ENCODE measurements at regions not wholly inside any gene's neighbourhood (a gene's known extent, or its start where the extent isn't known, plus 50 kb on each side); places are given as distances from the start of the nearest gene placed in this dataset.
"Not testable (repeated sequence)": the region's sequence is repeated elsewhere in the genome, so short reads cannot be mapped to it uniquely, and the experiment has no call there.

DNA sequence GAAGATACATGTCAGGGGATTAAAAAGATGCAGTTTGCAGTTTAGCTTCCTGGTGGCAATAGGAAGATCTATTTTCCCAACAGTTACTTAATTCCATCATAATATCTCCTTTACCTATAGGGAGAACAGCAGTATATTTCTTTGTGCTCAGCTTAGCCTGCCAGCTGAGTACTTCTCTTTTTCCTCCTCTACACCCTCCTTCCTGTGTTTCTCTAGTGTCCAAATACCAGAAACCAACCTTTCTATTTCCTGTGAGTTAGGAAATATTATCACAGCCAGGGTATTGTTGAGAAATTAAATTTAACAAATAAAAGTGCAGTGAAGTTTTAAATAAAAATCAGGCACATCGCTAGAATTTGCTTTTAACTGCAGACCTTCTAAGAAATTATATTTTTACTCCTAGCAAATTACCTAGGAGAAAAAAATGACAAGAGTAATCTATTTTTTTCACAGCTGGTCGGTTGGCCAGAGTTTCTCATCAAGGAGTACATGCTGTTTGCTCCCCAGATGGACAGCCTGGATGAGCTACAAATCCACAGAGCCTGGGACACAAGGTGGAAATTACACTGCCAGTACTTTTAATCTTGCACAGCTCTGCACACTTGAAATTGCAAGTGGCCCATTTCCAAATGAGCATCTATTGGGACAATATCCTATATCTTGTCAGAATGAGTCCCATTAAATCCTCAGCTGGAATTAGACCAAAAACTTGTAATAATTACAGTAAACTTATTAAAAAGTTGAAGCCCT lies 185.2 kb upstream of the CFAP20DC start:
- CTCF ChIA-PET = no interaction called here

DNA sequence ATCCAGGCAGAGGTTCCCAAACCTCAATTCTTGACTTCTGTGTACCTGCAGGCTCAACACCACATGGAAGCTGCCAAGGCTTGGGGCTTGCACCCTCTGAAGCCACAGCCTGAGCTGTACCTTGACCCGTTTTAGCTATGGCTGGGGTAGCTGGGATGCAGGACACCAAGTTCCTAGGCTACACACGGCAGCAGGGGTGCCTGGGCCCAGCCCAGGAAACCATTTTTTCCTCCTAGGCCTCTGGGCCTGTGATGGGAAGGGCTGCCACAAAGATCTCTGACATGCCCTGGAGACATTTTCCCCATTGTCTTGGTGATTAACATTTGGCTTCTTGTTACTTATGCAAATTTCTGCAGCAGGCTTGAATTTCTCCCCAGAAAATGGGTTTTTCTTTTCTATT lies 180.6 kb upstream of the CFAP20DC start:
- H3K4me3 Mint-ChIP-seq (ENCODE audit: low read depth, unreplicated experiment); intact Hi-C loops (cut with micrococcal nuclease; ENCODE audit: unreplicated experiment); H3K27ac Mint-ChIP-seq (ENCODE audit: unreplicated experiment); H3K4me1 Mint-ChIP-seq (ENCODE audit: low read depth, unreplicated experiment); H3K9me3 Mint-ChIP-seq (ENCODE audit: low read depth, unreplicated experiment); H3K27me3 Mint-ChIP-seq (ENCODE audit: unreplicated experiment); DNase-seq; CTCF ChIA-PET; BruUV-seq (replicated peaks); H3K36me3 Mint-ChIP-seq (ENCODE audit: insufficient read depth, unreplicated experiment): not testable (repeated sequence)

More for the DNA sequence above, 185.2 kb upstream of the CFAP20DC start:
- H3K27ac Mint-ChIP-seq (ENCODE audit: unreplicated experiment) = no peak overlapping the region
- no peaks in the 10 kb centered on the region for H3K27me3 Mint-ChIP-seq (ENCODE audit: unreplicated experiment)
- peaks cover 2% of the 10 kb centered on the region for H3K9me3 Mint-ChIP-seq (ENCODE audit: low read depth, unreplicated experiment)
- BruUV-seq (replicated peaks) = no TSS peak
- no peaks in the 10 kb centered on the region for H3K4me1 Mint-ChIP-seq (ENCODE audit: low read depth, unreplicated experiment)
- intact Hi-C loops (cut with micrococcal nuclease; ENCODE audit: unreplicated experiment) = no loop called here
- TF ChIP-seq, protein P1, sequence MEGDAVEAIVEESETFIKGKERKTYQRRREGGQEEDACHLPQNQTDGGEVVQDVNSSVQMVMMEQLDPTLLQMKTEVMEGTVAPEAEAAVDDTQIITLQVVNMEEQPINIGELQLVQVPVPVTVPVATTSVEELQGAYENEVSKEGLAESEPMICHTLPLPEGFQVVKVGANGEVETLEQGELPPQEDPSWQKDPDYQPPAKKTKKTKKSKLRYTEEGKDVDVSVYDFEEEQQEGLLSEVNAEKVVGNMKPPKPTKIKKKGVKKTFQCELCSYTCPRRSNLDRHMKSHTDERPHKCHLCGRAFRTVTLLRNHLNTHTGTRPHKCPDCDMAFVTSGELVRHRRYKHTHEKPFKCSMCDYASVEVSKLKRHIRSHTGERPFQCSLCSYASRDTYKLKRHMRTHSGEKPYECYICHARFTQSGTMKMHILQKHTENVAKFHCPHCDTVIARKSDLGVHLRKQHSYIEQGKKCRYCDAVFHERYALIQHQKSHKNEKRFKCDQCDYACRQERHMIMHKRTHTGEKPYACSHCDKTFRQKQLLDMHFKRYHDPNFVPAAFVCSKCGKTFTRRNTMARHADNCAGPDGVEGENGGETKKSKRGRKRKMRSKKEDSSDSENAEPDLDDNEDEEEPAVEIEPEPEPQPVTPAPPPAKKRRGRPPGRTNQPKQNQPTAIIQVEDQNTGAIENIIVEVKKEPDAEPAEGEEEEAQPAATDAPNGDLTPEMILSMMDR (IDR thresholded peaks at IDR 0.05; ENCODE audit: unreplicated experiment) = no peak
- no peak for DNase-seq
- H3K4me3 Mint-ChIP-seq (ENCODE audit: low read depth, unreplicated experiment) = no peak overlapping the region
- H3K36me3 Mint-ChIP-seq (ENCODE audit: insufficient read depth, unreplicated experiment) = no peaks in the 10 kb centered on the region

DNA sequence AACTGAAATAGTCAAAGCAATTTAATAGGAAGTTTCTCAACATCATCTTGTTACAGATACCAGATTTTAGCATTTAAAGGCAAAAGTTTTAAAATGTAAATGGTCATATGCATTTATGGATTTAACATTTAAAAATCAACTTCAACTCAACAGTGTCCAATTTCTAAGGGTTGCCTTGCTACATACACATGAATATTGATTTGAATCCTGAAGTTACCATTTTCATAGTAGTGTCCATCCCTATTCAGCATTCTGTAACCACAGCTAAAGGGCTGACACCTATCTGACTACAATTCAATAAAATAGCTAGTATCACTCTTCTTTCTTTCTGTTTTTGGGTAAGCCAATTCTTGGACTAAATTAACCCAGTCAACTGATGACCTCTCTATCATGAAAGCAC lies 164.0 kb upstream of the CFAP20DC start:
- H3K36me3 Mint-ChIP-seq (ENCODE audit: insufficient read depth, unreplicated experiment) = no peaks in the 10 kb centered on the region
- DNase-seq = no peak
- intact Hi-C loops (cut with micrococcal nuclease; ENCODE audit: unreplicated experiment) = loop anchor here (2.0 to 10.0 kb wide), 4 partner anchors 219 to 598 kb away; no protein-coding TSS in a partner anchor
- CTCF ChIA-PET = no interaction called here
- H3K4me1 Mint-ChIP-seq (ENCODE audit: low read depth, unreplicated experiment) = no peaks in the 10 kb centered on the region
- H3K27ac Mint-ChIP-seq (ENCODE audit: unreplicated experiment) = no peak overlapping the region
- TF ChIP-seq, protein P1 (IDR thresholded peaks at IDR 0.05; ENCODE audit: unreplicated experiment) = no peak
- no peaks in the 10 kb centered on the region for H3K27me3 Mint-ChIP-seq (ENCODE audit: unreplicated experiment)
- no peaks in the 10 kb centered on the region for H3K9me3 Mint-ChIP-seq (ENCODE audit: low read depth, unreplicated experiment)
- BruUV-seq (replicated peaks) = no TSS peak
- no peak overlapping the region for H3K4me3 Mint-ChIP-seq (ENCODE audit: low read depth, unreplicated experiment)

DNA sequence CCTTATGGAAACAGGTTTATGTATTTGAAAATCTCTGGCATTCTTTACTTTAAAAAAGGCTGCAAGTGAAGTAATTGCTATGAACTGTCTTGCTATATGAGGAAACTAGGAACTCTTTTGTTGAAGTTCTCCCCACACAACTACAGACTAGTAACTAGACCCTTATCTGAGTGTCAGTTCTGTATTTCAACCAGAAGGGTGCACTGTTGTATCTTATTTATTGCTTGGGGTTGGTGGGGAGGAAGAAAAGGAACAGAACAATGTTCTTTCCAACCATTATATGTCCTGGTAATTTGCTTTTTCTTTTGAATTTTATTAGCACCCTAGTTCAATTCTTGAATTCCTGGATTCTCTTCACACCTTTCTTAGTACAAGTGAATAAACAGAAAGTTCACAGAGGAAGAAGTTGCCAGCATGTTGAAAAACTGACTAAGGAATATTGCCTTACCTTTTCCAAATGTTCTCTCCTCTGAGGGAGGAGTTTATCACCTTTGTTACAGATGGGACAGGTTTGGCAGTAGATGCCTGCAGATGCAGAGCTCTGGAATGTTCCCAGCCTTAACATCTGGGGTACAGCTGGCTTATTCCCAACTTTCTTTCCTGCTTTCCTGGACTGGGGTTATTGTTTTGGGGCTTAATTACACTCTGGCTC lies 162.4 kb upstream of the CFAP20DC start:
- BruUV-seq (replicated peaks) = no TSS peak
- H3K27me3 Mint-ChIP-seq (ENCODE audit: unreplicated experiment) = no peaks in the 10 kb centered on the region

More for the DNA sequence above, 162.4 kb upstream of the CFAP20DC start:
- CTCF ChIA-PET = interaction anchor here (1.0 kb wide), 1 partner anchor 646 kb away, joined by 3 read pairs; no protein-coding TSS in a partner anchor
- DNase-seq = peak; percentile 28
- TF ChIP-seq, protein P1 (IDR thresholded peaks at IDR 0.05; ENCODE audit: unreplicated experiment) = peak; percentile 35
- no peaks in the 10 kb centered on the region for H3K4me1 Mint-ChIP-seq (ENCODE audit: low read depth, unreplicated experiment)
- H3K4me3 Mint-ChIP-seq (ENCODE audit: low read depth, unreplicated experiment) = no peak overlapping the region
- intact Hi-C loops (cut with micrococcal nuclease; ENCODE audit: unreplicated experiment) = loop anchor here (1.0 to 10.0 kb wide), 5 partner anchors 217 to 645 kb away; no protein-coding TSS in a partner anchor
- no peaks in the 10 kb centered on the region for H3K9me3 Mint-ChIP-seq (ENCODE audit: low read depth, unreplicated experiment)
- no peak overlapping the region for H3K27ac Mint-ChIP-seq (ENCODE audit: unreplicated experiment)
- no peaks in the 10 kb centered on the region for H3K36me3 Mint-ChIP-seq (ENCODE audit: insufficient read depth, unreplicated experiment)

All from Calu3 (cell line).